ENCODE measurements at regions not wholly inside any gene's neighbourhood (a gene's known extent, or its start where the extent isn't known, plus 50 kb on each side); places are given as distances from the start of the nearest gene placed in this dataset.

- Histone ChIP-seq H3K4me2 (ENCODE audit: low read length) (no peak overlapping the region), H3K27ac (ENCODE audit: low read length) (no peak overlapping the region), H3K9ac (ENCODE audit: low read length) (no peak overlapping the region), H3K9me2 (replicated peaks; ENCODE audit: low read length) (no peaks in the 10 kb centered on the region), H3K9me3 (ENCODE audit: low read length) (no peaks in the 10 kb centered on the region), H3K4me1 (ENCODE audit: insufficient read depth, low read length) (peaks cover 14% of the 10 kb centered on the region), H3K27me3 (ENCODE audit: low read length) (no peaks in the 10 kb centered on the region), H3F3A (ENCODE audit: low read length, unreplicated experiment) (no peaks in the 10 kb centered on the region), H3K79me2 (ENCODE audit: low read length) (no peaks in the 10 kb centered on the region), H2AFZ (ENCODE audit: low read length) (no peak overlapping the region), H3K36me3 (ENCODE audit: low read depth, low read length) (no peaks in the 10 kb centered on the region), H3K4me3 (ENCODE audit: low read length) (no peak overlapping the region), H4K20me1 (ENCODE audit: low read length) (no peaks in the 10 kb centered on the region)
- no peak for TF ChIP-seq EZH2 (IDR thresholded peaks at IDR 0.05; ENCODE audit: low read length, unreplicated experiment)
- TF ChIP-seq CTCF (conservative IDR thresholded peaks at IDR 0.05; ENCODE audit: low read depth, low read length), result no peak
- TF ChIP-seq EZH2phosphoT487 (IDR thresholded peaks at IDR 0.05; ENCODE audit: borderline replicate concordance, low read length), result no peak
- CTCF ChIA-PET, result no interaction called here
- POLR2A ChIA-PET (ENCODE audit: unreplicated experiment), result no interaction called here
- no peak for ATAC-seq
- intact Hi-C loops (cut with micrococcal nuclease), result loop anchor here (10.0 kb wide), 1 partner anchor 191 kb away; no protein-coding TSS in a partner anchor
- no peak for DNase-seq
- no TSS peak for BruUV-seq (replicated peaks)
Observed at GRCh38 chr13:90483906-90484305, 863.6 kb upstream of the MIR17HG start.

- H3K4me1 ChIP-seq (ENCODE audit: insufficient read depth, low read length), result peaks cover 14% of the 10 kb centered on the region
- BruUV-seq (replicated peaks), result no TSS peak
- peak overlapping the region; percentile 48 for H3K4me2 ChIP-seq (ENCODE audit: low read length)
- no peak for TF ChIP-seq EZH2 (IDR thresholded peaks at IDR 0.05; ENCODE audit: low read length, unreplicated experiment)
- TF ChIP-seq CTCF (conservative IDR thresholded peaks at IDR 0.05; ENCODE audit: low read depth, low read length), result no peak
- TF ChIP-seq EZH2phosphoT487 (IDR thresholded peaks at IDR 0.05; ENCODE audit: borderline replicate concordance, low read length), result no peak
- POLR2A ChIA-PET (ENCODE audit: unreplicated experiment), result no interaction called here
- H3K79me2 ChIP-seq (ENCODE audit: low read length), result no peaks in the 10 kb centered on the region
- H3K27me3 ChIP-seq (ENCODE audit: low read length), result no peaks in the 10 kb centered on the region
- H3K9ac ChIP-seq (ENCODE audit: low read length), result no peak overlapping the region
- ATAC-seq (peak; percentile 99), DNase-seq (peak; percentile 80)
- peak overlapping the region; percentile 18; the same call in 1 of the 2 replicates for H3K27ac ChIP-seq (ENCODE audit: low read length)
- H4K20me1 ChIP-seq (ENCODE audit: low read length), result no peaks in the 10 kb centered on the region
- no peaks in the 10 kb centered on the region for H3F3A ChIP-seq (ENCODE audit: low read length, unreplicated experiment)
- CTCF ChIA-PET, result no interaction called here
- no peak overlapping the region for H3K4me3 ChIP-seq (ENCODE audit: low read length)
- no peak overlapping the region for H2AFZ ChIP-seq (ENCODE audit: low read length)
- H3K9me3 ChIP-seq (ENCODE audit: low read length), result no peaks in the 10 kb centered on the region
- intact Hi-C loops (cut with micrococcal nuclease), result loop anchor here (10.0 kb wide), 1 partner anchor 189 kb away; no protein-coding TSS in a partner anchor
- H3K9me2 ChIP-seq (replicated peaks; ENCODE audit: low read length), result no peaks in the 10 kb centered on the region
- no peaks in the 10 kb centered on the region for H3K36me3 ChIP-seq (ENCODE audit: low read depth, low read length)
Observed at GRCh38 chr13:90485436-90485835, 862.1 kb upstream of the MIR17HG start.

- BruUV-seq (replicated peaks), result no TSS peak
- H2AFZ ChIP-seq (ENCODE audit: low read length), result no peak overlapping the region
- H3K4me2 ChIP-seq (ENCODE audit: low read length), result no peak overlapping the region
- H3K79me2 ChIP-seq (ENCODE audit: low read length), result no peaks in the 10 kb centered on the region
- no peaks in the 10 kb centered on the region for H3K36me3 ChIP-seq (ENCODE audit: low read depth, low read length)
- POLR2A ChIA-PET (ENCODE audit: unreplicated experiment), result no interaction called here
- no peaks in the 10 kb centered on the region for H3K9me2 ChIP-seq (replicated peaks; ENCODE audit: low read length)
- no peaks in the 10 kb centered on the region for H3K4me1 ChIP-seq (ENCODE audit: insufficient read depth, low read length)
- DNase-seq, result no peak
- H3K27ac ChIP-seq (ENCODE audit: low read length), result no peak overlapping the region
- H3F3A ChIP-seq (ENCODE audit: low read length, unreplicated experiment), result no peaks in the 10 kb centered on the region
- CTCF ChIA-PET, result no interaction called here
- H3K4me3 ChIP-seq (ENCODE audit: low read length), result no peak overlapping the region
- no peak for ATAC-seq
- H4K20me1 ChIP-seq (ENCODE audit: low read length), result no peaks in the 10 kb centered on the region
- no peak overlapping the region for H3K9ac ChIP-seq (ENCODE audit: low read length)
- TF ChIP-seq EZH2phosphoT487 (IDR thresholded peaks at IDR 0.05; ENCODE audit: borderline replicate concordance, low read length), result no peak
- TF ChIP-seq CTCF (conservative IDR thresholded peaks at IDR 0.05; ENCODE audit: low read depth, low read length), result no peak
- TF ChIP-seq EZH2 (IDR thresholded peaks at IDR 0.05; ENCODE audit: low read length, unreplicated experiment), result no peak
- intact Hi-C loops (cut with micrococcal nuclease), result no loop called here
- H3K27me3 ChIP-seq (ENCODE audit: low read length), result no peaks in the 10 kb centered on the region
- no peaks in the 10 kb centered on the region for H3K9me3 ChIP-seq (ENCODE audit: low read length)
Observed at GRCh38 chr13:90492872-90493271, 854.6 kb upstream of the MIR17HG start.
